ENCODE measurements at regions not wholly inside any gene's neighbourhood (a gene's known extent, or its start where the extent isn't known, plus 50 kb on each side); places are given as distances from the start of the nearest gene placed in this dataset.

DNA sequence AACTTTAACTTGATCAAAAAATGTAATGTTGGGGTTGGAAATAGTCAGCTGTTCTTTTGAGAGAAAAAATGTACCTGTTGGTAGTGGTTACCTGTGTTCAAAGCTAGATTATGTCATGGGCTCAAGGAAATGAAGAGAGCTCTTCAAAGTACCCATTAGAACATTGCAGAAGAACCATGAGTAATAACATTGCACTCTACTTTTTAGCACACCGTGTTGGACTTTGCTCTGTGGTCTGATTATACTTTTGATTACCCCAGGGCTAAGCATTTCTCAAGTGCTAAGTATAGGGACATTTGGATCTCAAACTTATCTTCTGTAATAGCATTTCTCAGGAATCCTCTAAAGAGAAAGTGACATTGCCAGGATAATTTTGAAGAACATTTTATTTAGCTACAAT is 1122.8 kb upstream of the CELF4 start:
- TF ChIP-seq EZH2phosphoT487 (IDR thresholded peaks at IDR 0.05; ENCODE audit: borderline replicate concordance, low read length) = no peak
- TF ChIP-seq, protein P1, sequence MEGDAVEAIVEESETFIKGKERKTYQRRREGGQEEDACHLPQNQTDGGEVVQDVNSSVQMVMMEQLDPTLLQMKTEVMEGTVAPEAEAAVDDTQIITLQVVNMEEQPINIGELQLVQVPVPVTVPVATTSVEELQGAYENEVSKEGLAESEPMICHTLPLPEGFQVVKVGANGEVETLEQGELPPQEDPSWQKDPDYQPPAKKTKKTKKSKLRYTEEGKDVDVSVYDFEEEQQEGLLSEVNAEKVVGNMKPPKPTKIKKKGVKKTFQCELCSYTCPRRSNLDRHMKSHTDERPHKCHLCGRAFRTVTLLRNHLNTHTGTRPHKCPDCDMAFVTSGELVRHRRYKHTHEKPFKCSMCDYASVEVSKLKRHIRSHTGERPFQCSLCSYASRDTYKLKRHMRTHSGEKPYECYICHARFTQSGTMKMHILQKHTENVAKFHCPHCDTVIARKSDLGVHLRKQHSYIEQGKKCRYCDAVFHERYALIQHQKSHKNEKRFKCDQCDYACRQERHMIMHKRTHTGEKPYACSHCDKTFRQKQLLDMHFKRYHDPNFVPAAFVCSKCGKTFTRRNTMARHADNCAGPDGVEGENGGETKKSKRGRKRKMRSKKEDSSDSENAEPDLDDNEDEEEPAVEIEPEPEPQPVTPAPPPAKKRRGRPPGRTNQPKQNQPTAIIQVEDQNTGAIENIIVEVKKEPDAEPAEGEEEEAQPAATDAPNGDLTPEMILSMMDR (IDR thresholded peaks at IDR 0.05; ENCODE audit: low read depth, low read length, poor library complexity, severe bottlenecking) = no peak
- Histone ChIP-seq H3K9me3 (ENCODE audit: control insufficient read depth, insufficient read depth, low read length) (no peaks in the 10 kb centered on the region), H4K20me1 (ENCODE audit: control insufficient read depth, insufficient read depth, low read depth, low read length) (no peaks in the 10 kb centered on the region), H3K27me3 (ENCODE audit: control insufficient read depth, low read length) (no peaks in the 10 kb centered on the region), H3K79me2 (ENCODE audit: control insufficient read depth, low read length) (no peaks in the 10 kb centered on the region), H3K4me3 (ENCODE audit: low read length) (no peak overlapping the region), H3K4me1 (ENCODE audit: control insufficient read depth, low read length) (no peaks in the 10 kb centered on the region), H3F3A (ENCODE audit: control insufficient read depth, insufficient read depth) (no peaks in the 10 kb centered on the region), H3K27ac (ENCODE audit: low read depth, low read length) (no peak overlapping the region), H3K4me2 (ENCODE audit: low read length) (no peak overlapping the region), H3K36me3 (ENCODE audit: control insufficient read depth, low read length) (no peaks in the 10 kb centered on the region), H3K9me2 (replicated peaks; ENCODE audit: control insufficient read depth, low read length) (no peaks in the 10 kb centered on the region)

DNA sequence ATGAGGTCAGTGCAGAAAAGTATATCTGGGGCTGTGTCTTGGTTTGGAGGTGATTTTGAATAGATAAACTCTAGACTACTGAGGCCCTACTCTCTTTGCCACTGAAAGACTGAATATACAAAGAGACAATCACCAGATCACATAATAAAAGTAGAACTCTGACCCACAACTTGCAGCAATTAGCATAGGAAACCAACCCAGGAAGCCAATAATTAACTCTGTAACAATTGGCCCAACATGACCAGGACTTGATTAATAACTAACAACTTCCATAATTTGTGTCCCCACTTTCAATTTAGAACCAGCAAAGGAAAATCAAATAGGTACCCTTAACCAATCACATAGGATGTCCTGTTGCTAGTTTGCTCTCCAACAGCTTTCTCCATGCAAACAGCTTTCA is 1104.9 kb upstream of the CELF4 start:
- H3K4me1 ChIP-seq (ENCODE audit: control insufficient read depth, low read length) = no peaks in the 10 kb centered on the region
- no peaks in the 10 kb centered on the region for H4K20me1 ChIP-seq (ENCODE audit: control insufficient read depth, insufficient read depth, low read depth, low read length)
- H3K4me2 ChIP-seq (ENCODE audit: low read length) = no peak overlapping the region
- TF ChIP-seq, protein P1 (IDR thresholded peaks at IDR 0.05; ENCODE audit: low read depth, low read length, poor library complexity, severe bottlenecking) = no peak
- no peak for TF ChIP-seq EZH2phosphoT487 (IDR thresholded peaks at IDR 0.05; ENCODE audit: borderline replicate concordance, low read length)
- no peaks in the 10 kb centered on the region for H3F3A ChIP-seq (ENCODE audit: control insufficient read depth, insufficient read depth)
- H3K4me3 ChIP-seq (ENCODE audit: low read length) = no peak overlapping the region
- H3K79me2 ChIP-seq (ENCODE audit: control insufficient read depth, low read length) = no peaks in the 10 kb centered on the region
- no peaks in the 10 kb centered on the region for H3K36me3 ChIP-seq (ENCODE audit: control insufficient read depth, low read length)
- no peaks in the 10 kb centered on the region for H3K9me2 ChIP-seq (replicated peaks; ENCODE audit: control insufficient read depth, low read length)
- no peaks in the 10 kb centered on the region for H3K9me3 ChIP-seq (ENCODE audit: control insufficient read depth, insufficient read depth, low read length)
- no peak overlapping the region for H3K27ac ChIP-seq (ENCODE audit: low read depth, low read length)
- no peaks in the 10 kb centered on the region for H3K27me3 ChIP-seq (ENCODE audit: control insufficient read depth, low read length)

DNA sequence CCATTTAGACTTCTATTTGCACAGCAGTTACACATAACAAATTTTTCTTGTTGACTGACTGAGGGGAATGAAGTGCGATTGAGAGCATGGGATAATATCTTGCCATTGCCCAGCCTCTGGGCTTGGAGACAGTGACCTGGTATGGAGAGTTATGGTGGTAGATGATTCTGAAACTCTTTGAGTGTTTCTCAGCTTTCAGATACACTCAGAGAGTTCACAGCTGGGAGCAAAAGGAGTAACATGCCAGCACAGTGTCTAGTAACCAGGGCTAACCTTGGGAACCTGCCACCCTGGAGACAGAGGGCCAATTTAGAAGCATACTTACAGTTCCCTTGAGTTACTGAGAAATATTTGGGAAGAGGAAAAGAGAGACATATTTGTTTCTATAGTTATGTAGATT is 1099.3 kb upstream of the CELF4 start:
- no peak for TF ChIP-seq EZH2phosphoT487 (IDR thresholded peaks at IDR 0.05; ENCODE audit: borderline replicate concordance, low read length)
- TF ChIP-seq, protein P1 (IDR thresholded peaks at IDR 0.05; ENCODE audit: low read depth, low read length, poor library complexity, severe bottlenecking) = no peak
- no peak overlapping the region for H3K4me2 ChIP-seq (ENCODE audit: low read length)
- no peak overlapping the region for H3K27ac ChIP-seq (ENCODE audit: low read depth, low read length)
- H3K9me3 ChIP-seq (ENCODE audit: control insufficient read depth, insufficient read depth, low read length) = no peaks in the 10 kb centered on the region; the same call in 1 of the 2 replicates
- H3F3A ChIP-seq (ENCODE audit: control insufficient read depth, insufficient read depth) = no peaks in the 10 kb centered on the region
- no peak overlapping the region for H3K4me3 ChIP-seq (ENCODE audit: low read length)
- no peaks in the 10 kb centered on the region for H3K27me3 ChIP-seq (ENCODE audit: control insufficient read depth, low read length)
- no peaks in the 10 kb centered on the region for H3K4me1 ChIP-seq (ENCODE audit: control insufficient read depth, low read length)
- no peaks in the 10 kb centered on the region for H3K9me2 ChIP-seq (replicated peaks; ENCODE audit: control insufficient read depth, low read length)
- H4K20me1 ChIP-seq (ENCODE audit: control insufficient read depth, insufficient read depth, low read depth, low read length) = no peaks in the 10 kb centered on the region
- no peaks in the 10 kb centered on the region for H3K79me2 ChIP-seq (ENCODE audit: control insufficient read depth, low read length)
- H3K36me3 ChIP-seq (ENCODE audit: control insufficient read depth, low read length) = no peaks in the 10 kb centered on the region

DNA sequence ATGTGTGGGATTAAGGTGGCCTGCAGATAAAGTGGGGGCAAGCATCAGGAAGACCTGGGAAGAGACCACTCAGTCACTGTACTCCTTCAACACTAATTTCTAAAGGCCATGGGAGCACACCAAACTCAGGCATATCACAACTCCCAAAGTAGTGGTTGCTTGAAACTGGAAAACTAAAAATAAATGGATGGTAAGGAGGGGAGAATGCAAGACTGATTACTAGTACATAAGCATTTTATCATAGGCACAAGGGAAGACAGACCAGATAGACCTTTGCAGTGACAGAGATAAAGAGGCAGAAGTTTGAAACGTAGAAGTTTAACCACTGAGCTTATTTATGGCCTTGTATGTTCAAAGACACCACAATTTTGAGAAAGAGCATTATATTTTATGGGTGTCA is 1098.1 kb upstream of the CELF4 start:
- no peaks in the 10 kb centered on the region for H3F3A ChIP-seq (ENCODE audit: control insufficient read depth, insufficient read depth)
- no peaks in the 10 kb centered on the region for H4K20me1 ChIP-seq (ENCODE audit: control insufficient read depth, insufficient read depth, low read depth, low read length)
- H3K4me3 ChIP-seq (ENCODE audit: low read length) = no peak overlapping the region
- no peaks in the 10 kb centered on the region; the same call in 1 of the 2 replicates for H3K9me3 ChIP-seq (ENCODE audit: control insufficient read depth, insufficient read depth, low read length)
- TF ChIP-seq, protein P1 (IDR thresholded peaks at IDR 0.05; ENCODE audit: low read depth, low read length, poor library complexity, severe bottlenecking) = no peak
- TF ChIP-seq EZH2phosphoT487 (IDR thresholded peaks at IDR 0.05; ENCODE audit: borderline replicate concordance, low read length) = no peak
- no peak overlapping the region for H3K4me2 ChIP-seq (ENCODE audit: low read length)
- H3K36me3 ChIP-seq (ENCODE audit: control insufficient read depth, low read length) = no peaks in the 10 kb centered on the region
- H3K27ac ChIP-seq (ENCODE audit: low read depth, low read length) = no peak overlapping the region
- no peaks in the 10 kb centered on the region for H3K9me2 ChIP-seq (replicated peaks; ENCODE audit: control insufficient read depth, low read length)
- no peaks in the 10 kb centered on the region for H3K4me1 ChIP-seq (ENCODE audit: control insufficient read depth, low read length)
- H3K79me2 ChIP-seq (ENCODE audit: control insufficient read depth, low read length) = no peaks in the 10 kb centered on the region
- no peaks in the 10 kb centered on the region for H3K27me3 ChIP-seq (ENCODE audit: control insufficient read depth, low read length)

All from DOHH2 (cell line).